Stimulated activated CD4-positive, alpha-beta T cell treated with anti-CD3 and anti-CD28 coated beads, Interleukin-12 subunit alpha, Interleukin-12 subunit beta, amount 100 ng/mL, for 4 hours (primary cell): ENCODE measurements at regions not wholly inside any gene's neighbourhood (a gene's known extent, or its start where the extent isn't known, plus 50 kb on each side); places are given as distances from the start of the nearest gene placed in this dataset.
"Not testable (repeated sequence)": the region's sequence is repeated elsewhere in the genome, so short reads cannot be mapped to it uniquely, and the experiment has no call there.

Source experiments
- DNase-seq: peaks from one replicate; pipeline ENCODE4 v3.0.0-alpha.2; 2020

DNA sequence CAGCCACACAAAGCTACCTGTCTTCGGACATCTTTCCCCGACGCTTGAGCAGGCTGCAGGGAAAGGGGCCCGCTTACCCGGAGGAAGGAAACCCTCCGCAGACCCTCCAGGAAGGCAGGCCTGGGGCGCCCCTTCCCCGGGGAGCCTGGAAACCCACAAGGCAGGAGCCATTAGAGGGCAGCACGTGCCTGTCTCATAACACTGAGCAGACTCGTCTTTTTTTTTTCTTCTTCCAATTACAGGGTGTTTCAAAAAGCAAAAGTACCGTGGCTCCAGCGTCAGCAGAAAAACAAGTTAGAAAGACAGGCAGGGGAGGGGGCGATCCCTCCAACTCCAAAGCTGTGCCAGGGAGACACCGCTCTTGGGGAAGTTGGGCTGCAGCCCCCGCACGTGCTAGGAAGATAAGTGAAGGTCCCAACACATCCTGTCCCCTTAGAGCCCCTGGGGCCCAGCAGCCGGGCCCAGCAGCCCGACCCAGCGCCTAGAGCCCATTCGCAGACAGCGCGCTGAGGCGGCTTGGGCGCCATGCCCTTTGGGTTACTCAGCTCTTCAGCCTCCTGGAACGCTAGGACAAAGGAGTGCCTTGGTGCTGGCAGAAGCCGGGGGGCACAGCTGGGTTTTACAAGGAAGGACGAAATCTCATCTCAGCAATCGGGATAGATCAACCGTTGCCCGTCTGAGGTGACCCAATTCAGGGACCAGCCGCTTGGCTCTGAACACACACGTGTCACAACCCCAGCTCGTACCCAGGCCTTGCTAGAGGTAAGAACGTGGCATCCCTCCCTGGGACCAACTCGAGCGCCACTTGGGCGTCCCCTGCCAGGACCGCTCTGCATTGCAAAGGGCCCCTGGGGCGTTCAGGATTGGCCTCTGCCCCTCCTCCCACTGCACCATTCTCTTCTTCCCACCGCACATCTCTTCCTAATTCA is 136.3 kb downstream of the LY86 start:
- DNase-seq = peak; percentile 57

DNA sequence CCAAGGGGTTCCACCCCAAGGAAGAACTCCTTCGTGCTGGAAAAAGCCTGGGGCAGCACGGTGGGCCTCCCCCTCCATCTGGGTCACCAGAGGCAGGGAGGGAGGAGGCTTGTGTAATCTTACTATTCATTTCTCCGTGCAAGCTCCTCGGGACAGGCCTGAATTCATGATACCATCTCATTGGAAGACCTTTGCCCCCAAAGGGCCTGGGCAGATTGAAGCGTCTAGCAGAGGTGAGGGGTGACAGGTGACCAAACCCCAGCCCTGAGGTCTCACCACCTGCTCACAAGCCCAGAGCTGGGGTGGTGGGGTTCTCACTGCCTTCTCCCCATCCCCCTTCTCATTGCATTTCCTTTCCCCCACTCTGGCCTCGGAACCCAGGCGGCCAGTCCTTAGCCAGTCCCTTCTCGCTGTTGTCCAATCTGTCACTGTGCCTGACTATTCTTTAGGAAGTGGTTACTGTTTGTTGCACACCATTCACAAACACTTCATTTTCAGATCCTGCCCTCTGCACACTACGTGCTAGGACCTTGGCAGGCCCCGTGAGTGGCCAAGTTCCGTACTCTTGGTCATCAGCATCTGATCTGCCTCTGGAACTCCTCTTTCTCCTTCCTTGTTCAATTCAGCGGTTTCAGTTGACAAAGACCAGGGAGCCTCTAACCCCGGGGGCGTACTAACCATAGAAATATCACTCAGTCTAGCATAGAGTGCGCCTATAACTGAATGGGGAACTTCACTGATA is 137.1 kb downstream of the LY86 start:
- no peak for DNase-seq

DNA sequence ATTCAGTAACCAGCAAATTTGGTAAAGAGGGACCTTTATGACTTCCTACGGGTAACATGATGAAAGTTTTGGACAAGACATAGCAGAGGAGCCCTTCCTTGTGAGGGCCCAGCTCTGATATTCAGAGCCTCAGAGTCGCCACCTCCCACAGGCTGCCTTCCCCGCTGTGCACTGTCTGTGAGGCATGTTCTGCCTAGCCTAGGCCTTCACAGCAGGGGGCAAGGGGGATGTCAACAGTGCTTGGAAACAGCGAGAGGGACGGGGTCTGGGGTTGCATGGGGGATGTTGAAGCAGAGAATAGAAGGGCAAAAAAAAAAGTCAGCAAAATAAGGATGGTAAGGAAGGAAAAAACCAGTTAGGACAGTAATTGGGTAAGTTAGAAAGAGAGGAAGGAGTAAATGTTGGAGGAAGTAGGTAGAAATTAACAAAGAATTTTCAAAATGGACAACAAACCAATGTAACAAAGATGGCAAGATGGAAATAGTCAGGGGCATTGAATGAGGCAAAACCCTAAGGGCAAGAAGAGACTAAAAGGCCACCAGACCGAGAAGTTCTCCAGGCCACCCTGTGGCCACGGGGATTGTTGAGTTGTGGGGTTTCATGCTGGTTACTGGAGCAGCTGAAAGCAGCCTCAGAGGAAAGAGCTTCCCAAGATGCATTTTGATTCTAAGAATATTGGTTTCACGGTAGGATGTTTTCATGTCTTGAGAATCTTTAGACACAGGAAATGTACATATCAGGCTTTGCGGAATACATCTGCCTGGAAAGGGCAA is 139.8 kb downstream of the LY86 start:
- no peak for DNase-seq

DNA sequence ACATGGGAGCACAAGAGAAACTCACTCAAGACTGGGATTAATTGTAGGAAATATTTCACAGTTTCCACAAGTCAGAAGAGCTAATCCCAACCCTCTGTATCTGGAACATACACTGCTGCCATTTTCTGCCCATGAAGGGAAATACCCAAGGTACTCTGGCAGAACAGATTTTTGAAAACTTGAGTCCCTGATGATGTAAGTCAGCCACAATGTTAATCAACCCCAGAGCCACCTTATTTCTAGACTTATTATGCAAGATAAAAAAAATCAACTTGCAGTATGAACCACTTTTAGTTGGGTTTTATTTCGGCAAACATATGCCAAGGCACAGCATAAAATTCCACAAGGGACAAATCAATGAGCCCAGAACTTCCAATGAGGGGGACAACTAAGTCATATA is 141.5 kb downstream of the LY86 start:
- no peak for DNase-seq

DNA sequence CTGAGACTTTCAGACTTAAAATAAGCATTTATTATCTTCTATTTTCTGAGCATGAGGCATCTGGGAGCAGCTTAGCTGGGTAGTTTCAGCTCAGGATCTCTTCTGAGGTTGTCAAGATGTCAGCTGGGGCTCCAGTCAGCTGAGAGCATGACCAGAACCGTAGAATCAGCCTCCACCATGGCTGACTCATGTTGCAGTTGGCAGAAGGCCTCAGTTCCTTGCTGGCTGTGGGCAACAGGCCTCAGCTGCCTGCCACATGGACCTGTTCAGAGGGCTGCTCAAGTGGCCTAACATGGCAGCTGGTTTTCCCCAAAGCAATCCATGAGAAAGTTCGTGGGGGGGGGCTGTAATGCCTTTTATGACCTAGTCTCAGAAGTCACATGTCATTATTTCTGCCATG is 142.3 kb downstream of the LY86 start:
- DNase-seq = no peak

DNA sequence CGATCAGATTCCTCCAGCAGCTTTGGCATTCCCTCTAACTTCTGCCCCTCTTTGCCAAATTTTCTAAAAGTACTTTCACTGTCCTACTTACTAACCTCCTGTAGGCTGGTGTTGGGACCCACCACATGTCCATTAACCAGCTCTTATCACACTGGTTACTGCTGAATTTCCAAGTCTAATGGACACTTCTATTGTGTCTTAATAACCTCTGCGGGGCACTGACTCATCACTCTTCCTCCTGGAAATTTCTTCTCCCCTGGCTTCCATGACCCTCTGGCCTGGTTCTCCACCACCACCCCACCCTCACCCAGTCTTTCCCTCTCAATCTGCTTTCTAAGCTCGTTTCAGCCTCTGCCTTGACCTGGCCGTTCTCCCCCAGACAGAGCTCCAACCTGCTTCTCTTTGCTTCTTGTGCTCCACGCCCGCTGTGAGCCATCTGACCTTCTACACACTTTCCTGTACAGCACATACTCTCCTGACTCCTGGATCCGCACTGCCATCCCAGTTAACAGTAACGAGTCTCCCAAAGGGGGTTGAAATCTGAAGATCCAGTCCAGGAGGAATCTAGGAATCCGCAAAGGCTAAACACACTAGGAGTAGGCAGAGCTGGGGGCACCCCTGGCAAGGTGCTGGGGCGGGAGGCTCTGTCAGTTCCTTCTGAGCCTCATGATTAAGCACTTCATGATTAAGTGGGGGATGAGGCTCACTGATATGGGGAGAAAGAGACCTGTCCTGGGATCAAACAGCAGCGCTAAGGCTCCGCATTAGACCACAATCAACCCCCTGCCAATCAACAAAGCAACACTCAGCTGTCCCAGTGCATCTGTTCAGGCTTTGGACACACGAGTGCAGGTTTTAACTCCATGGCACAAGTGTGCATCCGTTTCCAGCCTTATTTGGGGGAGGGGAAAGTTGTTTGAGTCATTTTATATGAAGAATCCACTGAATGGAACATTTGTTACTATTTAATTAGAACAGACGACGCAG is 146.3 kb downstream of the LY86 start:
- DNase-seq = no peak

DNA sequence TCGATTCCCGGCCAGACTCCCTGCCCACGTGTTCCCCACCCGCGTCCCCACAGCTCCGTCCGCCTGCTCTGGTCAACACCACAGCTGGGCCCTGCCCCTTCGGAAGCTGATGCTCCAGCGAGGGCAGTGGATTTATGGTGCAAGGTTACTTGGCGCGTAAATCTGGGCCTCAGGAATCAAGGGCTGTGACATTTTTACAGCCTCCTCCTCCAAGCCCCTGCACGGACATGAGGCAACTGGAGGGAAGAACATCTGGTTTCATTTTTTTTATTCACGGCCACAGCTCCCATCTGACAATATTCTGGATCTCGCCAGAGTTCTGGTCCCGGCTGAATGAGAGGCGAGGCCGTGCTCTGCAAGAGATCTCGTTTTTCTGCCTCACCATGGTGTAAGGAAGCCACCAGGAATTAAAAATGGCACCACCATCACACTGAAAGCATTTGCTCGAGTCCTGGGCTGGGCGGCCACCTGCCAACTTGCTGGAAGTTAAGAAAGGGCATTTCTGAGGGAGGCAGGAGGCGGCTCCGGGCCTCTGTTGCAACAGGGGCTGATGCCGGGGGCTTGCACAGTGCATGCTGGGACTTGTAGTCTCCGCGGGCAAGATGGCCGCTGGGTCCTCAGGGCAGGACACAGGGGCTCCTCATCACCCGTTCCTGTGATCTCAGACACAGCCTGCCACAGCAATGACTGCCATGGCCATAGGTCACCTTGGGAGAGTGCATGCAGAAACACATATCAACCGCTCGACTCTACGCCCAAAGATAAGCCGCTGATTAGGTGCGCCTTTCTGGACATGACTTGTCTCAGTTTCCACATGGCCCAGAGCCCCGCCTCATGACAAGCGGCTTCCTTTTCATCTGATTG is 148.5 kb downstream of the LY86 start:
- no peak for DNase-seq

DNA sequence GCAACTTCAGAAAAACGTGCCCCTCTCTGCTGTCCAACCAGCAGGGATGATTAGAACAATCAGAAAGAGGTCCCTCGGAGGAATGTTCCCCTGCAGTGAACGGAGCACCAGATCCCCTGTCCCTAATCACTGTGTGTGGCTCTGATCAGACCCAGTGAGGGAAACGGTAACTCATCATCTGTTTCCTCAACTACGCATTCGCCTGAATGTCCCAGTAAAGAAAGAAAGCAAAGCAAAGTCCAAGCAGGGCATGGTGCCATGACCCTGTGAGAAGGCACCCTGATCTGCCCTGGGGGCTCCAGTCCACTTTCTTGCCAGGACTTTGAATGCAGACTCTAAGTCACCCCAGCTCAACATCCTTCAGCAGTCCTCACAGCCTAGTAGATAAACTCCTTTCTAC is 149.2 kb downstream of the LY86 start:
- no peak for DNase-seq

DNA sequence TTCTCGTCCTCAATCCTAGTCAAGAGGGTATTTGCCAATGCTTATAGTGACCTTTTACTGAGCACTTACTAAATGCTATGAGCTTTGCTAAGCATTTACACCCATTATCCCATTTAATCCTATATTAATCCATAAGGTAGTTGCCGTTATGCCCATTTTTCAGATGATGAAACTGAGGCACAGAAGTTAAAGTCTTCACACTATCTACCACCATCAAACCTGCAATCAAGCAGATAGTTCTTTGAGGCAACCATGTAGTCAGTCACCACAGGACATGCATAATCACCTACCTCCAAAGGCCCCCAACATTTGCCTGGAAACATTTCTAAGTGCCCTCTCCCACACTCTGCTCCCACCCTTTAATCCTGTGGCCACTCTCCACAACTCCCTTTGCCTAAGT is 149.6 kb downstream of the LY86 start:
- DNase-seq = no peak

DNA sequence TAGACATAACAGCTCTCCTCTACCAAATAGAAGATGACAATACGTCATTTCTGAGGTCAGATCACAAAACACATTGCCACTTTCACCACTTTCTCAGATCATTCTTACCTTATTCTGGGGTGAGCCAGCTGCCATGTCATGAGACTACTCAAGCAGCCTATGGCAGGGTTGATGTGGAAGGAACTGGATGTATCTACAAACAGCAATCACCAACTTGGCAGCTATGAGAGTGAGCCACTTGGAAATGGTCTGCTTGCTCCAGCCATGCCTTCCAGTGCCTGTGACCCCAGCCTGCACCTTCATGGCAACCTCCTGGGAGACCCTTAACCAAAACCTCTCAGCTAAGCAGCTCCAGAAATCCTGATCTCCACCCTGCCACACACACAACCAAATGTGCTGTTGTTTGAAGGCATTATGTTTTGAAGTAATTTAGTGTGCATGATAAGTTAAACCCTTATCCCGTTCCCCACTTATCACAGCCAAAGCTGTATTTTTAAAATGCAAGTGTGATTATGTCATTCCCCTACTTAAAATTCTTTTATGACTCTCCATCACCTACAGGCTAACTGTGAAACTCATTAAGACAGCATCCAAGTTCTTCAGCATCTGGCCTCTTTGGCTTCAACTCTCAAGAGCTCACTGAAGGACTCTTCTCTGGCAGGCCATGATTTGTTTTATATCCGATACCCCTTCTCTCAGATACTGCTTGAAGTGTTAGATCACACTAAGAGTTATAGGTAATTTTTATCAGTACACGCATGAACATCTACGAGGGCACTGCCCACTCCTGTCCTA is 150.6 kb downstream of the LY86 start:
- DNase-seq = no peak

DNA sequence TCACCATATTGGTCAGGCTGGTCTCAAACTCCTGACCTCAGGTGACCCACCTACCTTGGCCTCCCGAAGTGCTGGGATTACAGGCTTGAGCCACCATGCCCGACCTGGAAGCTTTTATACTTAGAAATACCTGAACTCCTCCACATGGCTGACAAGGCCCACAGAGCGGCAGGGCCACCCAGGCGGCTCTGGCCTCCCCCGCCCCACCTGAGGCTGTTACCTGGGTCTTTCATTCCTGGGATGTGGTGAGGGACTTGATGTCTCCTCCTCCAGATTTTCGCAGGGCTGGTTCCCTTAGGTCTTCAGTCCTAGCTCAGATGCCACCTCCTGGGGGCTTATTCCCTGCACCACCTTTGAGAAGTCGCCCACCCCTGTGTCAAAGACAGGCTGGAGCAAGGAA is 152.1 kb downstream of the LY86 start:
- no peak for DNase-seq

DNA sequence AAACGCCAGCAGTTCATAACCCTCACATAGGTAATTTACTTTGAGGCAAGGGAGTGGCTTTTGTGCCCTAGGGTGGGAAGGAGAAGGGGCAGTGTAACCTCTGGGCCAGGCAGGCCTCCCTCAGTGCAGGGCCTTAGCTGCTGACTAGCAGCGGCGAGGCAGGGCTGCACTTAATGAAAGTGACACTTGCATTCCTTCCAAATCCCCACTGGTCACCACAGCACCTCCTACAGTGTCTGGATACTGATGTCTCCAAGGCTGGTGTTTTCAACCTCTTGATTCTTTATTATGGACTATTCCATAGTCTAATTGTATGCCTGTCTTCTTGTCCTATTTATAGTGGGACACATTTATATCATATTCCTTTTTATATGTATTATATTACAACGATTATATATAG is 152.7 kb downstream of the LY86 start:
- DNase-seq = no peak

DNA sequence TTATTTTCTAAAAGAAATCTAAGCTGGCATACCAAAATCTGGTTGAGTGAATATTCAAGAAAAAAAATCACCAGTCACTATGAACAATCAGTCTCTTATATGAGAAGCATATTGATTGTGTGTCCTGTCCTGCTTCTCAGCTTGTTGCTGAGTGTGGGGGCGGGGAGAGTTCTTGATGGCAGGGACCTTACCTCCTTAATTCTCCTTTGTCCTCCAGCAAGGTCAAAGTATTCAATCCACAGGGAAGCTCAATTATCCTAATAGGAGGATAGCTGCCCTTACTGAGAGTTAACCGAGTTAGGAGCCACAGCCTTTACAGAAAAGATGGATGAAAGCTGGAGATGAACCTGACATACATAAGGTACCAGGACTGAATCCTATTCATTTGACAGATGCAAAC is 154.0 kb downstream of the LY86 start:
- no peak for DNase-seq

DNA sequence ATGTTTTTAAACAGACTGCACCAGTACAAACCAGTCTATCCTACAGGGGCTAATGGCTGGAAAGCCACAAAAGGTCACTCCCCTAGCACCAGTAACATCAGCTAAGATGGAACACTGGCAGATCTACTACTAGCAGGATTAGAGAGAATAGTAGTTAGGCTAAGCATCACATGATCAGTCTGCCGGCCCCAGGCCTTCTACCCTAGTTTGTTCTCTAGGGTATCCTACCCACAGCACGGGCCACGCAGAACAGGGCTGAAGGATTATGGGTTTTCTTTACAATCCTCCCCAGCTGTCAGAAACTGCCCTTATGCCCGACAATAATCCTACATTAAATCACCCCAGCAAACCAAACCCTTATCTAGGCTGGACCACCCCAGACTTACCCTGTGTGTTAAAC is 156.0 kb downstream of the LY86 start:
- DNase-seq = no peak

DNA sequence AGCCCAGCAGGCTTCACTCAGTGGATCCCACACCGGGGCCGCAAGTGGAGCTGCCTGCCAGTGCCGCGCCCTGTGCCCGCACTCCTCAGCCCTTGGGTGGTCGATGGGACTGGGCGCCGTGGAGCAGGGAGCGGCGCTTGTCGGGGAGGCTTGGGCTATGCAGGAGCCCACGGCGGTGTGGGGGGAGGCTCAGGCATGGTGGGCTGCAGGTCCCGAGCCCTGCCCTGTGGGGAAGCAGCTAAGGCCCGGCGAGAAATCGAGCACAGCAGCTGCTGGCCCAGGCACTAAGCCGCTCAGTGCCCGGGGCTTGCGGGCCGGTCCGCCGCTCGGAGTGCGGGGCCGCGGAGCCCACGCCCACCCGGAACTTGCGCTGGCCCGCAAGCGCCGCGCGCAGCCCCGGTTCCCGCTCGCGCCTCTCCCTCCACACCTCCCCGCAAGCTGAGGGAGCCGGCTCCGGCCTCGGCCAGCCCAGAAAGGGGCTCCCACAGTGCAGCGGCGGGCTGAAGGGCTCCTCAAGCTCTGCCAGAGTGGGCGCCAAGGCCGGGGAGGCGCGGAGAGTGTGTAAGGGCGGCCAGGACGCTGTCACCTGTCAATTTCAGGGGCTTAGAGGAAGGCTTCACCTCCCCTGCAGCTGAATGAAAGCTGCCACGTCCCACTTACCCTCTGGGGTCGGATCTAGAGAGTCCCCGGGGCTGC is 157.3 kb downstream of the LY86 start:
- not testable (repeated sequence) for DNase-seq

DNA sequence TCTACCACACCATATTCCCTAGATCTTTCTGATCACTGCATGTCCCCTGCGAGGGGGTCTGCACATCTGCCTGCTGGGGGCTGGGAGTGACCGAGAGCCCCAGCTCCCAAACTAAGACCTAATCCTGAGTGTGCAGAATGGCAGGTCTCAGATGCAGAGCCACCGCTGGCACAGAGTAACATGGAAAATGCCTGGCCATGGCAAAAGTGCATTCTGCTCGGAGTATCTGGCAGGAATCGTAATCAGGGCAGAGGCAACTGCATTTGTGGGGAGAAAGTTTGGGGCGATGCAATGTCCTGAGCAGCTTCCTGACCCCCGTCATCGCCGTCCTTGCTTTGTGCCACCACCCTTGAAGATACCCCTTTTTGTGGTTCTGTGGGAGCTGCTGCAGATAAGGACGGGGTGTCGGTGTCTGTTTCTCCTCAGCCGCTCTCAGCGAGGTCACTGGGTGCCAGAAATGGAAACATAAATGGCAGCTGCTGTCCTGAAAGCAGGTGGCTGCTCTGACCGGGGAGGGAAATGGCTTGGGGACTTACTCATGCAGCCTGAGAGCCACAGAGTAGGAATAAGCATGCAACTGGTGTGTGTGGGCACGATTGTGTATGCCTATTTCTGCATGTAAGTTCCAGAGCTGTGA is 157.9 kb downstream of the LY86 start:
- DNase-seq = no peak

DNA sequence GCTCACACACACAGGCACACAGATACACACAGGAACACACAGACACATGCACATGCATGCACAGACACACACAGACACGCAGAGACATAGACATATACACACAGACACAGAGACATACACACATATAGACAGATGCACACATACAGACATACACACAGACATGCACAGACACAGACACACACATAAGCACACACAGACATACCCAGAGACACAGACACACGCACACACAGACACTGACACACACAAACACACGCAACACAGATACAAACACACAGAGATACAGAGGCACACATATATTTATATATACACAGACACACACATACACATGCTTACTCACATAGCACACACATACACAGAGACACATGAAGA is 158.4 kb downstream of the LY86 start:
- DNase-seq = no peak

DNA sequence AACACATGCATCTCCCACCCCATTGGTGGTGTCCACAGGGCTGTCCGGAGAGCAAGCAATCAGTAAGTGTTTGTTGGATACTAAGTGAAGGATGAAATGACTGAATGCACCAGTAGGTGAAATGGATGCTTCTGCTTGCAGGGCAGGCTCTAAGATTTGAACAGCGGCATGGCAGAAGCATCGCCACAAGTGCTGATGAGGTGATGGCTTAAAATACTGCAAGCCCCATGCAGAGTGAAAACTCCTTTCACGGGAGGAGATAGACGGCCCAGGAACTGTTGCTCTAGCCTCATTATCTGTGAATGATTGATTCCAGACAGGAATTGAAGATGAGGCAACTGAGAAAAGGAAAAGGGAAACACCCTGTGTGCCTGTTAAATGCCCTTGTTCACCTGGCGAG is 158.9 kb downstream of the LY86 start:
- no peak for DNase-seq

DNA sequence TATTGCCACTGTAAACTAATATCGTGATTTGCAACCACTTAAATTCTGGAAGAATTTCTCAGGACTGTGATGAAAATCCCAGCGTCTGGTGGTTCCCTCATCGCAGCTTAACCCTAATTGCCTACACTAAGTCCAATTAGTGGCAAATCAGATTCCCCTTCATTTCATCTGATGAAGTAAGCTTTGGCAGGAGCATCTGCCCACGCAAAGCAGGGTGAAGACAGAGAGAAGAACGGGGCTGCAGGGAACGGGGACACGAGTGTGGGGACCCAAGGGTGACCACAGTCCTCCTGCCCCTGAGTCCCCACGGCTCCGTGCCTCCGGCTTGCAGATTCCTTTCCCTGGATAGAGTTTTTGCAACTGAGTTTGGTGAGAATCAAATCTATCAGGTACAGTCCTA is 159.5 kb downstream of the LY86 start:
- DNase-seq = no peak
